Superior temporal gyrus (tissue), 1 donor: ENCODE measurements at regions not wholly inside any gene's neighbourhood (a gene's known extent, or its start where the extent isn't known, plus 50 kb on each side); places are given as distances from the start of the nearest gene placed in this dataset.
"Not testable (repeated sequence)": the region's sequence is repeated elsewhere in the genome, so short reads cannot be mapped to it uniquely, and the experiment has no call there.

ENCODE experiments used
- DNase-seq: peaks from one replicate; pipeline ENCODE4 v3.0.0-alpha.2; 2016; ENCODE audit errors: extremely low spot score

GRCh38 chr7:19957664-19958063, 184.2 kb upstream of the TMEM196 start:
- DNase-seq = no peak

- DNase-seq = not testable (repeated sequence)
Measured at GRCh38 chr7:19954166-19954565, 180.7 kb upstream of the TMEM196 start.

- not testable (repeated sequence) for DNase-seq
Measured at GRCh38 chr7:19953411-19953810, 180.0 kb upstream of the TMEM196 start.

GRCh38 chr7:19948160-19948559, 174.7 kb upstream of the TMEM196 start:
- no peak for DNase-seq

- DNase-seq = no peak
Measured at GRCh38 chr7:19944363-19945120, 171.1 kb upstream of the TMEM196 start.

GRCh38 chr7:19939746-19940145, 166.3 kb upstream of the TMEM196 start:
- DNase-seq = no peak

- no peak for DNase-seq
Measured at GRCh38 chr7:19932549-19933249, 159.3 kb upstream of the TMEM196 start.

- DNase-seq = no peak
Measured at GRCh38 chr7:19930851-19931250, 157.4 kb upstream of the TMEM196 start.

GRCh38 chr7:19930051-19930450, 156.6 kb upstream of the TMEM196 start:
- DNase-seq = no peak

GRCh38 chr7:19928247-19928646, 154.8 kb upstream of the TMEM196 start:
- DNase-seq = no peak

- no peak for DNase-seq
Measured at GRCh38 chr7:19920705-19921104, 147.3 kb upstream of the TMEM196 start.

- DNase-seq = no peak
Measured at GRCh38 chr7:19920166-19920565, 146.7 kb upstream of the TMEM196 start.

- peak; percentile 33 for DNase-seq
Measured at GRCh38 chr7:19919261-19920095, 146.1 kb upstream of the TMEM196 start.

- DNase-seq = no peak
Measured at GRCh38 chr7:19916046-19916445, 142.6 kb upstream of the TMEM196 start.

GRCh38 chr7:19915596-19915995, 142.2 kb upstream of the TMEM196 start:
- DNase-seq = no peak

- no peak for DNase-seq
Measured at GRCh38 chr7:19914866-19915265, 141.4 kb upstream of the TMEM196 start.

GRCh38 chr7:19900118-19900517, 126.7 kb upstream of the TMEM196 start:
- peak; percentile 0 for DNase-seq

- DNase-seq = no peak
Measured at GRCh38 chr7:19899529-19899928, 126.1 kb upstream of the TMEM196 start.

- not testable (repeated sequence) for DNase-seq
Measured at GRCh38 chr7:19882893-19883292, 109.5 kb upstream of the TMEM196 start.

GRCh38 chr7:19872094-19872493, 98.7 kb upstream of the TMEM196 start:
- DNase-seq = no peak

- DNase-seq = no peak
Measured at GRCh38 chr7:19871102-19871501, 97.7 kb upstream of the TMEM196 start.

GRCh38 chr7:19869979-19870378, 96.6 kb upstream of the TMEM196 start:
- no peak for DNase-seq
